Stimulated activated naive B cell treated with anti-CD40 and anti-IgM and Interleukin-4, amounts not matched to agents 10 μg/mL and 1 μg/mL and 100 μg/mL, for 72 hours (primary cell): ENCODE measurements at regions not wholly inside any gene's neighbourhood (a gene's known extent, or its start where the extent isn't known, plus 50 kb on each side); places are given as distances from the start of the nearest gene placed in this dataset.
A peak's percentile ranks its signal among the peaks of the same experiment; 100 is the strongest.
"Not testable (repeated sequence)": the region's sequence is repeated elsewhere in the genome, so short reads cannot be mapped to it uniquely, and the experiment has no call there.

Source experiments
- ATAC-seq, 2 donors: fragments of 150-1000 bp; cut with Tn5 transposase; replicated peaks; 2 replicates each; pipeline ENCODE4 v1.10.0; 2021; ENCODE audit warnings: moderate library complexity in 1 of 2
- DNase-seq: peaks from one replicate; pipeline ENCODE4 v3.0.0; 2021
- H3K27ac Mint-ChIP-seq: one replicate; pipeline ENCODE4 v1.8.0; 2022; ENCODE audit warnings: mild to moderate bottlenecking, mixed read lengths
- H3K27me3 Mint-ChIP-seq, 2 donors: one replicate each; pipeline ENCODE4 v1.8.0; 2022; ENCODE audit warnings: mixed read lengths in 2 of 2
- H3K36me3 Mint-ChIP-seq, 2 donors: one replicate each; pipeline ENCODE4 v1.8.0; 2022; ENCODE audit warnings: mixed read lengths in 2 of 2, mild to moderate bottlenecking in 1 of 2
- H3K4me1 Mint-ChIP-seq, 2 donors: one replicate each; pipeline ENCODE4 v1.8.0; 2022; ENCODE audit warnings: mixed read lengths in 2 of 2, mild to moderate bottlenecking in 1 of 2
- H3K4me3 Mint-ChIP-seq, 2 donors: one replicate each; pipeline ENCODE4 v1.8.0; 2022; ENCODE audit warnings: mild to moderate bottlenecking in 2 of 2, mixed read lengths in 2 of 2, moderate library complexity in 1 of 2
- H3K9me3 Mint-ChIP-seq, 2 donors: one replicate each; pipeline ENCODE4 v1.8.0; 2022; ENCODE audit warnings: mixed read lengths in 2 of 2, mild to moderate bottlenecking in 1 of 2

GRCh38 chr1:10877894-10878293 lies 81.4 kb upstream of the CASZ1 start:
- DNase-seq, result no peak
- Mint-ChIP-seq H3K4me3 (no peak overlapping the region), H3K4me1 (no peaks in the 10 kb centered on the region), H3K9me3 (no peaks in the 10 kb centered on the region), H3K27me3 (peaks cover 30 to 33% of the 10 kb centered on the region in 2 donors), H3K27ac (no peak overlapping the region), H3K36me3 (no peaks in the 10 kb centered on the region)
- no peak for ATAC-seq

DNA sequence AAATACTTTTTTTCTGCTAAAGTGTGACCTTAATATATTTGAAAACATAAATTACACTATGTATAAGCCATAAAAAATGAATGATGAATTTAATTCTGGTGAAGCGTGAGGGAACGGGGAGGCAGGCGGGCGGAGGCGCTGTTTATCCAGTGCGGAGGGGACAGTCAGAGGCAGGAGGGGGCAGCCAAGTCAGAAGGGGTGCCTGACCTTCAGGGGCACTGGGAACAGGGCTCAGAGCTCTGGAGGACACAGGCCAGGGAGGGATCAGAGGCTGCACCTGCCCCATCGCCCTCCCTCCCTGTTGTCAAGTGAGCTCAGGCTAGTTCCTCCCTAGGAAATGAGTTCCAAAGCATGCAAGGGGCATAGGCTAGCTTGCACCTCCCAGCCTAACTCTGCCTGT lies 82.0 kb upstream of the CASZ1 start:
- ATAC-seq (no peak), DNase-seq (no peak)
- no peak overlapping the region for H3K27ac Mint-ChIP-seq
- H3K4me3 Mint-ChIP-seq, result no peak overlapping the region
- H3K36me3 Mint-ChIP-seq, result no peaks in the 10 kb centered on the region
- H3K9me3 Mint-ChIP-seq, result no peaks in the 10 kb centered on the region
- H3K4me1 Mint-ChIP-seq, result no peaks in the 10 kb centered on the region
- H3K27me3 Mint-ChIP-seq, result peaks cover 27 to 30% of the 10 kb centered on the region in 2 donors

- Mint-ChIP-seq H3K4me1 (no peaks in the 10 kb centered on the region), H3K36me3 (no peaks in the 10 kb centered on the region)
These were observed 83.6 kb upstream of the CASZ1 start for GRCh38 chr1:10880063-10880462.

GRCh38 chr1:10881046-10881445 lies 84.6 kb upstream of the CASZ1 start:
- H3K36me3 Mint-ChIP-seq, result no peaks in the 10 kb centered on the region
- peaks cover 22 to 34% of the 10 kb centered on the region in 2 donors for H3K27me3 Mint-ChIP-seq
- H3K27ac Mint-ChIP-seq, result no peak overlapping the region
- DNase-seq (no peak), ATAC-seq (no peak)
- H3K4me1 Mint-ChIP-seq, result no peaks in the 10 kb centered on the region
- H3K4me3 Mint-ChIP-seq, result no peak overlapping the region
- no peaks in the 10 kb centered on the region for H3K9me3 Mint-ChIP-seq

More at GRCh38 chr1:10880063-10880462, 83.6 kb upstream of the CASZ1 start:
- ATAC-seq (no peak), DNase-seq (no peak)
- Mint-ChIP-seq H3K27ac (no peak overlapping the region), H3K4me3 (no peak overlapping the region), H3K9me3 (no peaks in the 10 kb centered on the region), H3K27me3 (peaks cover 22 to 24% of the 10 kb centered on the region in 2 donors)

DNA sequence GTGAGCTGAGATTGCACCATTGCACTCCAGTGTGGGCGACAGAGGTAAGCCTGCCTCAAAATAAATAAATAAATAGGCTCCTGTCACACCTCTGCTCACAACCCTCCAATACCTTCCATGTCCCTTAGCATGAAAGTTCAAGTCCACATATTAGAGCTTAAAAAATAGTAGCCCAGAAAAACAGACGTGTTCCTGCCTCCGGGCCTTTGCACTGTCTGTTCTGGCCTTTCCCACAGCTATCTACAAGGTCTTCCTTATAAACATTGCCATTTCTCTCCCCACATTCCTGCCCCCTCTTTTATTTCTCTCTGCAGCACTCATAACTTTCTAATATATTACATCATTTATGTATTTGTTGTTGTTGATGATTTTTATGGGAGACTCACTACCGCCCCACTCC lies 85.6 kb upstream of the CASZ1 start:
- ATAC-seq, result no peak
- no peak for DNase-seq
- Mint-ChIP-seq H3K27ac (no peak overlapping the region), H3K9me3 (no peaks in the 10 kb centered on the region), H3K36me3 (no peaks in the 10 kb centered on the region), H3K27me3 (peaks cover 27 to 41% of the 10 kb centered on the region in 2 donors), H3K4me3 (no peak overlapping the region), H3K4me1 (no peaks in the 10 kb centered on the region)

GRCh38 chr1:10887032-10887431 lies 90.6 kb upstream of the CASZ1 start:
- H3K36me3 Mint-ChIP-seq, H3K27ac Mint-ChIP-seq, ATAC-seq, H3K9me3 Mint-ChIP-seq, H3K4me3 Mint-ChIP-seq, H3K4me1 Mint-ChIP-seq, DNase-seq: not testable (repeated sequence)
- H3K27me3 Mint-ChIP-seq, result peaks cover 37 to 62% of the 10 kb centered on the region in 2 donors

GRCh38 chr1:10888291-10888690 lies 91.8 kb upstream of the CASZ1 start:
- ATAC-seq (no peak), DNase-seq (no peak)
- H3K27me3 Mint-ChIP-seq, result peaks cover 43 to 70% of the 10 kb centered on the region in 2 donors
- H3K4me3 Mint-ChIP-seq, result no peak overlapping the region
- peaks cover 0 to 4% of the 10 kb centered on the region in 2 donors for H3K4me1 Mint-ChIP-seq
- H3K27ac Mint-ChIP-seq, result no peak overlapping the region
- no peaks in the 10 kb centered on the region for H3K36me3 Mint-ChIP-seq
- no peaks in the 10 kb centered on the region for H3K9me3 Mint-ChIP-seq

DNA sequence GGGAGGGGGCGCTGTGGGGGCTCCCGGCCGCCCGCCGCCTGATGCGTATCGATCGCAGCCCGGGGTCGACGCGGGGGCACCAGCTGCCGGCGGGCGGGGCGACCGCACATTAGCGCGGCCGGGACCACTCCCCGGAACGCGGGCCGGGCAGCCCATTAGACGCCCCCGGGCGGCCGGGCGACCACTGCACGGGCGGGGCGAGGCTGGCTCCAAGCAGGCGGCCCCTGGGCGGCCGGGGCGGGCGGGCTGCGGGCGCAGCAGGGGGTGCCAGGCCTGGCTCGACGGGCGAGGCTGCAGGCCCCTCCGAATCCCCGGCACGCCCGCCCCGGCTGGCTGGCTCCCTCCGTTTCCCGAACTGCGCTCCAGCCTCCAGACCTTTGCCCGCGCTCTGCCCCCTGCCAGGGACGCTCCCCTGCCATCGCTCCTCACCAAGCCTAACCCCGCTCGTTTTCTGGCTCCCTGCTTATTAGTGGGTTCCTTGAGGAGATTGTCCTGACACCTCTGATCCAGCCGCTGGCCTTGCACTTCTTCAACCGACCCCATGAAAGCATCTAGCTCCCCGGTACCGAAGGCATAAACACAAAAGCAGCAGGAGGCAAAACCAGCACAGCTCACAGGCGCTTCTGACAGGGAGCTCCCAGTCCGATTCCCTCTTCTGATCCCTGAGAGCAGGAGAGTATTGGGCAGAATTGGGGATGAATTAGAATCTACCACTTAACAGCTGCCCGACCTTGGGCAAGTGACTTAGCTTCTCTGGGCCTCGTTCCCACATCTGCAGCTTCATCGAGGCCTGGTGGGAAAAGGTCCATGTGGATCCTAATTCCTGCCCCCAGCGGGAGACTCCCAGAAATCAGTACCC lies 92.6 kb upstream of the CASZ1 start:
- no peak overlapping the region for H3K27ac Mint-ChIP-seq
- peak overlapping the region in 1 of 2 donors; percentile 53 for H3K4me3 Mint-ChIP-seq
- no peaks in the 10 kb centered on the region for H3K9me3 Mint-ChIP-seq

DNA sequence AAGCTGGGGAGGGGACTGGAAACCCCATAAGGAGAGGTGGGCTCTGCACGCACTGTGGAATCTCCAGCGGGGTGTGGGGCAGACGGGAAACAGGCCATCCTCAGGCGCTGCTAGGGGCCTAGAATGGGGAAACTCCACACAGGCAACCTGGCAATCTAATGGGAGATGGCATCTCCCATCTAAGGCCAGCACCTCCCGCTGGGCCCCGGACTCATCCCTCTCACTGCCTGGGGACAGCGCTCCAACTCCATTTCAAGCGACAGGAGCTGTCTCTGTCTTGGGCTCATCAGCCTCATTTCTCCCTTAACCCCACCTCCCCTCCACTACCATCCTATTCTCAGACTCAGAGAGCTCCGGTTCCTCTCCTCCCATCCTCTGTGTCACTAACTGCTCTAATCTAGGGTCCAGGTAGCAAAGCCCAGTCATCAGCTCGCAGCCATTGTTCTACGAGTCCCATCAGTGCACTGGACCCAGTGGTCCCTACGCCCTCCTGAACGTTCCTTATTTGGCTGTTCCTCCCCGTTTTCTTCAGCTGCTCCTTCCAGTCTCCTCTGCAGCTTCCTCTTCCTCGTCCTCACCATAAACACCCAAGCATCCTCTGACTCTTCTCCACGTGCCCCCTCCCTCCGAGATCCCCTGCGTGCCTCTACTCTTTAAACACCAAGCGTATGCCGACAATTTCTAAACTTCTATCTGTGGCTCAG lies 93.4 kb upstream of the CASZ1 start:
- no peak overlapping the region for H3K27ac Mint-ChIP-seq
- no peak overlapping the region for H3K4me3 Mint-ChIP-seq
- peaks cover 43 to 68% of the 10 kb centered on the region in 2 donors for H3K27me3 Mint-ChIP-seq
- no peaks in the 10 kb centered on the region for H3K36me3 Mint-ChIP-seq
- H3K9me3 Mint-ChIP-seq, result no peaks in the 10 kb centered on the region
- H3K4me1 Mint-ChIP-seq, result peaks cover 0 to 4% of the 10 kb centered on the region in 2 donors
- ATAC-seq (no peak), DNase-seq (no peak)

More for the DNA sequence above, 92.6 kb upstream of the CASZ1 start:
- Mint-ChIP-seq H3K4me1 (peaks cover 0 to 4% of the 10 kb centered on the region in 2 donors), H3K27me3 (peaks cover 43 to 70% of the 10 kb centered on the region in 2 donors), H3K36me3 (no peaks in the 10 kb centered on the region)
- no peak for ATAC-seq
- no peak for DNase-seq

DNA sequence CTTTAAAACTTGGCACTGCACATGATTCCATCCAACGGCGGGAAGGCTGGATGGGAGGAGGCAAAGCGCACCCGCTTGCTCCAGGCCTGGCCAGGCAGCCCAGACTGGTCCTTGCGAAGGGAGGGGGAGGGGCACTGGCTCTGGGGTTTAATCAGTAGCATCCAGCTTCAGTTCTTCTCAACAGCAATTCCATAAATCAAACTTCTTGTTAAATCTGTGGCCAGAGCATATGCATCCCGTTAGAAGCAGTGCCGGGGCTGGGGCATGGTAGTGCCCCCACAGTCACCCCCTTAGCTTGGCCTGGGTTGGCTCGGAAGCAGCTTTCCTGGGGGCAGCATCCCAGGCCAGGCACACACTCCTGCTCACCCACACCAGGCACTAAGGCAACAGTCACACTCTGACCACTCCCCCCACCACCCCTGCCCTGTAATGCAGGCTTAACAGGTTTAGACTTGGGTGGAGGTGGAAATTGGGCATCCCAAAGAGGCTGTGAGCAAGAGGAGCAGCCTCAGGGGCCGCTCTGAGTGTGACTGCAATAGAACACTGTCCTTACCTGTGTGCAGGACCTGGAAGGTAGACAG lies 94.1 kb upstream of the CASZ1 start:
- DNase-seq, result no peak
- Mint-ChIP-seq H3K36me3 (no peaks in the 10 kb centered on the region), H3K27ac (no peak overlapping the region), H3K27me3 (peaks cover 43 to 65% of the 10 kb centered on the region in 2 donors), H3K9me3 (no peaks in the 10 kb centered on the region), H3K4me3 (no peak overlapping the region), H3K4me1 (peaks cover 0 to 4% of the 10 kb centered on the region in 2 donors)
- ATAC-seq, result no peak

DNA sequence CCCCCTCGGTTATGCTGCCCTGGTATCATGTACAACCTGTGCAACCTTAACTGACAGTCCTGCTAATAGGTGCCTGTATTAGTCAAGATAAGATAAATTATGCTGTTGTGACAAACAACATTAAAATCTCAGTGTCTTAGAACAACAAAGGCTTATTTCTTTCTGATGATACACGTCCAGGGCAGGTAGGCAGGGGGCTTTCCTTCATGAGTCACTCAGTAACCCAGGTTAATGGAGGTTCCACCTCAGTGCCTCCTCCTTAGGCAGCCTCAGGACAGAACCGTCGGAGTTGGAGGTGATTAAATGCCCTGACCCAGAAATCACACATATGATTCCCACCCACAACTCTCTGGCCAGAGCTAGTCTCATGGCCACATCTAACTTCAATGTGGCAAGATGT lies 94.6 kb upstream of the CASZ1 start:
- H3K9me3 Mint-ChIP-seq, result no peaks in the 10 kb centered on the region
- no peak overlapping the region for H3K27ac Mint-ChIP-seq
- H3K4me3 Mint-ChIP-seq, result no peak overlapping the region
- H3K27me3 Mint-ChIP-seq, result peaks cover 43 to 63% of the 10 kb centered on the region in 2 donors
- DNase-seq (no peak), ATAC-seq (no peak)
- H3K4me1 Mint-ChIP-seq, result peaks cover 0 to 4% of the 10 kb centered on the region in 2 donors
- no peaks in the 10 kb centered on the region for H3K36me3 Mint-ChIP-seq

GRCh38 chr1:10892138-10893065 lies 96.0 kb upstream of the CASZ1 start:
- H3K27ac Mint-ChIP-seq, result no peak overlapping the region

GRCh38 chr1:10895621-10896020 lies 99.2 kb upstream of the CASZ1 start:
- Mint-ChIP-seq H3K36me3 (no peaks in the 10 kb centered on the region), H3K27me3 (peaks cover 44 to 57% of the 10 kb centered on the region in 2 donors), H3K4me3 (no peak overlapping the region), H3K27ac (no peak overlapping the region), H3K4me1 (peaks cover 5 to 10% of the 10 kb centered on the region in 2 donors), H3K9me3 (no peaks in the 10 kb centered on the region)
- ATAC-seq, result no peak
- DNase-seq, result no peak

More at GRCh38 chr1:10892138-10893065, 96.0 kb upstream of the CASZ1 start:
- Mint-ChIP-seq H3K4me3 (no peak overlapping the region), H3K36me3 (no peaks in the 10 kb centered on the region), H3K4me1 (peaks cover 4% of the 10 kb centered on the region in 2 donors), H3K27me3 (peaks cover 41 to 56% of the 10 kb centered on the region in 2 donors), H3K9me3 (no peaks in the 10 kb centered on the region)
- DNase-seq, result no peak
- ATAC-seq, result no peak

- DNase-seq, result no peak
- Mint-ChIP-seq H3K27me3 (peaks cover 40 to 53% of the 10 kb centered on the region in 2 donors), H3K27ac (no peak overlapping the region), H3K4me3 (no peak overlapping the region), H3K9me3 (no peaks in the 10 kb centered on the region), H3K4me1 (peaks cover 5 to 10% of the 10 kb centered on the region in 2 donors), H3K36me3 (no peaks in the 10 kb centered on the region)
- ATAC-seq, result no peak
These were observed 100.2 kb upstream of the CASZ1 start for GRCh38 chr1:10896673-10897072.
